GM12873 (cell line): ENCODE measurements at regions not wholly inside any gene's neighbourhood (a gene's known extent, or its start where the extent isn't known, plus 50 kb on each side); places are given as distances from the start of the nearest gene placed in this dataset.

Experiments used
- TF ChIP-seq, protein P1 (sequence below): IDR thresholded peaks from 2 replicates; pipeline ENCODE4 v1.5.1; 2012; ENCODE audit warnings: low read depth, mild to moderate bottlenecking, moderate library complexity, low read length, control low read depth; ENCODE audit not compliant: insufficient read depth; ENCODE audit errors: missing control alignments

DNA sequence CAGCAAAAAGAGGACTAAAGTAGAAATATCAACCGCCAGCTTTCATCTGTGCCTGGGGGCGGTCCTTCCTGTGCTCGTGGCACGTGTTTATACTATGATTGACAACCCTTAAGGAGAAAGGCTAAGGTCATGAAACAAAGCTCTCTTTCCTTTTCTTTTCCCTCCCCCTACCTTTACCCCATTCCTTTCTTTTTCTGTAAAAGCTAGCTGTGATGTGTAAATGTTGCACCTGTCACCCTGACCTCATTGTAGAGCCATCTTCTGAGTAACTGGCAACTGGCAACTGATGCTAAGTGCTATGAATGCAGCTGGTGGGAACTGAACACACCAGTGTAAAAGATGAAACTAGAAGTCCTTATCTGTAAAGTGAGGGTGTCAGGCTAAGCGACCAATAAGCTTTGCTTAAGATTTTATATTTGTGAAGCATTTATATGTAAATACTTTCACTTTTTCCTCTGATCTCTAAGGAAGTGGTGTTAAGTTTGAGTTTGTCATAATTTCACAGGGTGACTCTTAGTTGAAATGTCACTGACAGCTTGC, 102.8 kb upstream of the BCAT1 start:
- TF ChIP-seq, protein P1, sequence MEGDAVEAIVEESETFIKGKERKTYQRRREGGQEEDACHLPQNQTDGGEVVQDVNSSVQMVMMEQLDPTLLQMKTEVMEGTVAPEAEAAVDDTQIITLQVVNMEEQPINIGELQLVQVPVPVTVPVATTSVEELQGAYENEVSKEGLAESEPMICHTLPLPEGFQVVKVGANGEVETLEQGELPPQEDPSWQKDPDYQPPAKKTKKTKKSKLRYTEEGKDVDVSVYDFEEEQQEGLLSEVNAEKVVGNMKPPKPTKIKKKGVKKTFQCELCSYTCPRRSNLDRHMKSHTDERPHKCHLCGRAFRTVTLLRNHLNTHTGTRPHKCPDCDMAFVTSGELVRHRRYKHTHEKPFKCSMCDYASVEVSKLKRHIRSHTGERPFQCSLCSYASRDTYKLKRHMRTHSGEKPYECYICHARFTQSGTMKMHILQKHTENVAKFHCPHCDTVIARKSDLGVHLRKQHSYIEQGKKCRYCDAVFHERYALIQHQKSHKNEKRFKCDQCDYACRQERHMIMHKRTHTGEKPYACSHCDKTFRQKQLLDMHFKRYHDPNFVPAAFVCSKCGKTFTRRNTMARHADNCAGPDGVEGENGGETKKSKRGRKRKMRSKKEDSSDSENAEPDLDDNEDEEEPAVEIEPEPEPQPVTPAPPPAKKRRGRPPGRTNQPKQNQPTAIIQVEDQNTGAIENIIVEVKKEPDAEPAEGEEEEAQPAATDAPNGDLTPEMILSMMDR: no peak

DNA sequence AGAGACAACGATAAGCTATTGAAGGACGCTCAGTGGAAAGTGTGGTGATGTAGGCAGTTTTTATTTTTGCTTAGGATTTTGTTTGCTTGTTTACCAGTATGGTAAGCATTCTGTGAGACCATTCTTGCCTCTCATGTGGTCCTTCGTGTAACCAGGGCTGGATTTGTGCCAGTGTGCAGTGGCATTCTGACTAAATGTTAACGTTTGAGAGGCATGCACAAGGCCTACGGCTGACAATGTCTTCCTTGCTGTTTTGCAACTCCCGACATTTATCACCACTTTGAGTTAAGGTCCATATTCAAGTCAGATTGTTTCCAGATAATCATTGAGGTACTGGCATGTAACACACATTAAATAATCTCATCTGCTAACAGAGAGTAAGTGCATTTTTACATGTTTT, 102.3 kb upstream of the BCAT1 start:
- TF ChIP-seq, protein P1: no peak

DNA sequence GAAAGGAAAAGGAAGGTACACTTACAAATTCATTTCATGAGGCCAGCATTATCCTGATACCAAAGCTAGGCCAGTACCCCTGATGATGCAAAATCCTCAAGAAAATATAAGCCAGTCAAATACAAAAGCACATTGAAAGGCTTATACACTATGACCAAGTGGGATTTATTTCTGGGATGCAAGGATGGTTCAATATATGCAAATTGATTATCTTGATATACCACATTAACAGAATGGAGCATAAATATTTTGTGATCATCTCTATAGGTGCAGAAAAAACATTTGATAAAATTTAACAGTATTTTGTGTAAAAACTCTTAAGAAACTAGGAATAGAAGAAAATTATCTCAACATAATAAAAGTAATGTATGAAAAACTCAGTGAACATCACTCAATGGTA, 97.0 kb upstream of the BCAT1 start:
- TF ChIP-seq, protein P1: no peak

DNA sequence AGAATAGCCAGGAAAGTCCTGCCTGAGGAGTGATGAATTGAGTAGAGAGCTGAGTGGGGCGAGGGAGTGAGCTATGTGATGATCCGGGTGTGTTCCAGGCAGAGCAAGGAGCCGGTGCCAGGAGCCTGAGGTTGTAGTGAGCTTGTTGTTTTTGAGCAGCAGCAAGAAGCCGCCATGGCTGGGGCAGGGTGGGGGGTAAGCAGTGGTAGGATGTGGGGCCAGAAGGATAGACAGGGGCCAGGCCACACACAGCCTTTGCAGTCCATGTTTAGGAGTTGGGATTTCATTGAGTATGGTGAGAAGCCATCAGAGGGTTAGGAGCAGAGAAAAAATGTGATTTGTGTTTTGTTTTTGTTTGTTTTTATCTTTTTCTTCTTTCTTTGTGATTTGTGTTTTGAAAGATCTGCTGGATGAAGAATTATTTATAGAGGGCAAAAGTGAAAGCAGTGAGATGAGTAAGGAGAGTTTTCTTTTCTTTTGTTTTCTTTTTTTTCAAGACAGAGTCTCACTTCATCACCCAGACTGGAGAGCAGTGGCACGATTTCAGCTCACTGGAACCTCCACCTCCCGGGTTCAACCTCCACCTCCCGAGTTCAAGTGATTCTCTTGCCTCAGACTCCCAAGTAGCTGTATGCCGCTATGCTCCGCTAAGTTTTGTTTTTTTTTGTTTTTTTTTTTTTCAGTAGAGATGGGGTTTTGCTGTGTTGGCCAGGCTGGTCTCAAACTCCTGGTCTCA, 92.3 kb upstream of the BCAT1 start:
- TF ChIP-seq, protein P1: no peak

DNA sequence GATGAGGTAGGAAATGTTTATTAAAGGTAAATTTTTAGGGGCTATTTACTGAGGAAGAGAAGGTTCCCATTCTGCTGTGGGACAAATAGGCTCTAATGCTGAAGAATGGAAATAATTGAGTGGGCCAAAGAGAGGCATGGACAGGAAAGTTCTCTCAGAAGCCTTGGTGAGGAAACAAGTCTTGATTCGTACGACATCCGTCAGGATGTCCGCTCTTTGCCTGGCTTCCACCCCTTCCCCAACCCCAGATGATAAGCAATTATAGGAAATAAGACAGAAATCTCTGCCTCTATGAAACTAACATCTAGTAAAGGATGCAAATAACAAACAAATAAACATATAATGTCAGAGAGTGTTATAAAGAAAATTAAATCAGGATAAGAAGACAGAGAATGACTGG, 91.7 kb upstream of the BCAT1 start:
- TF ChIP-seq, protein P1: no peak

DNA sequence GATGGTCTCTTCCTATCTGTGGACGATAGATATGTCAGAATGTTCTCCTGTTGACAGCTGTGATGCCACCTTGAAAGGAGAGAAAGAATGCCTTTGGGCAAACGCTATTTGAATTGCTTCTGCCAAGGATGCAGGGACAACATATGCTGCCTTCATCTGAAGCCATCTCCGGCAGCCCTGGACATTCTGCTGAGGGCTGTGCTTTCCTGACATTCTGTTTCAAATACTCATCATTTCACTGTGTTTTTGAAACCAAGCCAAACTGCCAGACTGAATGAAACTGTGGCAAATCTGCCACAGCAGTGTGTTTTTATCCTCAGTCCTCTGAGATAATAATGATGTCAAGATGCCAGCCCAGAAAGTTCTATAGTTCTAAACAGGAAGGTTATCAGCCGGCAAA, 85.8 kb upstream of the BCAT1 start:
- TF ChIP-seq, protein P1: no peak

DNA sequence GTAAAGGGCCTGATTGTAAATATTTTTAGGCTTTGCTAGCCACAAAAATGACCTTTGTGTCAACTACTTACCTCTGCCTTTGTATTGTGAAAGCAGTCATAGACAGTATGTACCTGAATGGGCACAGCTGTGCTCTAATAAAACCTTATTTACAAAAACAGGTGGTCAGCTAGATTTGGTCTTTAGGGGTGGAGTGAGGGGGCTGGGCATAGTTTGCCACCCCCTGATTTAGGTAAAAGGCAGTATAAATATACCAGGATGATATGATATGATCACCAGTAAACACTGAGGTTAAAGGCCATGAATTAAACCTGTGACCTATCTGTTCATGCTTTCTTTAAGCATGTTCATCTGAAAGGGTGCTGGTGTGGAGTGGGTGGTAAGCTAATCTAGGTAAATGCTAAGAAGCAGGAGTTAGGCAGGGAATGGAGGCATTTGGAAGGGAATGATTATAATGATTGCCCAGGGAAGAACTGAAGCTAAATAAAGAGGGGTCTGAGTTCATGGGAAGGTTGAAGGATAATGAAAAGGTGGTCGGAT, 77.1 kb upstream of the BCAT1 start:
- TF ChIP-seq, protein P1: no peak
